H4 (cell line): ENCODE measurements at regions not wholly inside any gene's neighbourhood (a gene's known extent, or its start where the extent isn't known, plus 50 kb on each side); places are given as distances from the start of the nearest gene placed in this dataset.

Experiments used
- DNase-seq: peaks from one replicate; pipeline ENCODE4 v3.0.0-alpha.2; 2015; ENCODE audit warnings: low spot score

GRCh38 chr1:227374846-227375245 is 56.6 kb upstream of the CDC42BPA start:
- no peak for DNase-seq

GRCh38 chr1:227372726-227373130 is 54.4 kb upstream of the CDC42BPA start:
- DNase-seq: no peak

GRCh38 chr1:227370533-227371254 is 52.4 kb upstream of the CDC42BPA start:
- DNase-seq: peak; percentile 65

GRCh38 chr1:227369102-227369760 is 50.9 kb upstream of the CDC42BPA start:
- DNase-seq: no peak
